PC-9 (cell line): ENCODE measurements at regions not wholly inside any gene's neighbourhood (a gene's known extent, or its start where the extent isn't known, plus 50 kb on each side); places are given as distances from the start of the nearest gene placed in this dataset.

Experiments used
- BruUV-seq: library from RNA; stranded (reverse); fragments of 400-500 nt; replicated peaks from 2 replicates; lab custom pipeline; 2021; lab: Mats Ljungman, UMichigan
- CTCF ChIA-PET: fragments of 300-600 bp; sonication (Branson Sonifier 250); formaldehyde crosslinking; loops from one replicate; lab custom pipeline; 2022; ENCODE audit warnings: antibody characterized with exemption; lab: Charles Lee
- POLR2A ChIA-PET: fragments of 300-600 bp; sonication (Branson Sonifier 250); formaldehyde crosslinking; loops from one replicate; lab custom pipeline; 2022; ENCODE audit warnings: antibody characterized with exemption; ENCODE audit not compliant: unreplicated experiment; lab: Charles Lee
- DNase-seq, 2 experiments: peaks; one replicate each; pipeline versions ENCODE4 v3.0.0 to v3.0.0-alpha.2; 2015 to 2022; ENCODE audit warnings: mixed read lengths in 1 of 2
- H2AFZ ChIP-seq: fragments of 200-600 bp; sonication (generic); 2 replicates; pipeline ENCODE4 v1.8.1; 2017; ENCODE audit warnings: antibody characterized with exemption
- H3F3A ChIP-seq: fragments of 200-600 bp; sonication (generic); 2 replicates; pipeline ENCODE4 v1.8.1; 2017; ENCODE audit warnings: antibody characterized with exemption, mild to moderate bottlenecking, low read depth; ENCODE audit not compliant: insufficient read depth
- H3K27ac ChIP-seq: fragments of 200-600 bp; sonication (generic); 2 replicates; pipeline ENCODE4 v1.6.1; 2016; ENCODE audit warnings: mixed run types
- H3K27me3 ChIP-seq: fragments of 200-600 bp; sonication (generic); 2 replicates; pipeline ENCODE4 v1.6.1; 2016; ENCODE audit warnings: low read depth, mixed run types; ENCODE audit not compliant: insufficient read depth
- H3K36me3 ChIP-seq: fragments of 200-600 bp; sonication (generic); 2 replicates; pipeline ENCODE4 v1.6.1; 2016; ENCODE audit warnings: low read depth, mixed run types
- H3K4me1 ChIP-seq: fragments of 200-600 bp; sonication (generic); replicated peaks from 2 replicates; pipeline ENCODE4 v1.6.1; 2016; ENCODE audit warnings: mixed run types; ENCODE audit not compliant: insufficient read depth
- H3K4me2 ChIP-seq: fragments of 200-600 bp; sonication (generic); 2 replicates; pipeline ENCODE4 v1.6.1; 2017; ENCODE audit warnings: mixed run types
- H3K4me3 ChIP-seq: fragments of 200-600 bp; sonication (generic); 2 replicates; pipeline ENCODE4 v1.6.1; 2016; ENCODE audit warnings: mixed run types
- H3K79me2 ChIP-seq: fragments of 200-600 bp; sonication (generic); 2 replicates; pipeline ENCODE4 v1.6.1; 2017; ENCODE audit warnings: low read depth, mixed run types
- H3K9me2 ChIP-seq: fragments of 200-600 bp; sonication (generic); 2 replicates; pipeline ENCODE4 v1.8.1; 2017; ENCODE audit warnings: mild to moderate bottlenecking; ENCODE audit not compliant: insufficient read depth
- H3K9me3 ChIP-seq: fragments of 200-600 bp; sonication (generic); 2 replicates; pipeline ENCODE4 v1.8.1; 2016; ENCODE audit warnings: low read depth; ENCODE audit not compliant: insufficient read depth
- H4K20me1 ChIP-seq: fragments of 200-600 bp; sonication (generic); 2 replicates; pipeline ENCODE4 v1.8.1; 2017; ENCODE audit not compliant: insufficient read depth
- EZH2 ChIP-seq: fragments of 200-600 bp; sonication (generic); IDR thresholded peaks from 2 replicates; pipeline ENCODE4 v1.8.0; 2017; ENCODE audit warnings: antibody characterized with exemption, low read depth
- intact Hi-C: fragments of 100-400 bp; cut with micrococcal nuclease; formaldehyde crosslinking; loops from one replicate; pipeline ENCODE4 v1.10.0; 2022; ENCODE audit not compliant: unreplicated experiment
- TF ChIP-seq, protein P1 (sequence below): fragments of 200-600 bp; sonication (generic); conservative IDR thresholded peaks from 2 replicates; pipeline ENCODE4 v1.6.1; 2017; ENCODE audit warnings: mixed run types, antibody characterized with exemption, mild to moderate bottlenecking, moderate library complexity

DNA sequence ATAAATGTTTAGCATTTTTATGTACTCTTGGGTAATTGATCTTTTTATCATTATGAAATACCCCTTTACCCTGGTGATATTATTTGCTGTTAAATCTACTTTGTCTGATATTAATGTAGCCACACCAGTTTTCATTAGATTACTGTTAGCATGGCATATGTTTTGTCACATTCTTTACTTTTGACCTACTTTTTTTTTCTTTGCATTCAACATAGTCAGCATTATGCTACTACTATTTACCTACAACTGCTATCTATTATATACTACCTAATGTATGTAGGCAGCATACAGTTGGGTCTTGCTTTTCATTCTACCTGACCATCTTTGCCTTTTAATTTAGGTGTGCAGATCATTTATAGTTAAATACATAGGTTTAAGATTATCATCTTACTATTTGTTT is 1429.6 kb upstream of the ALCAM start:
- Histone ChIP-seq H3K27ac (no peak overlapping the region), H3K36me3 (no peaks in the 10 kb centered on the region), H3K79me2 (no peaks in the 10 kb centered on the region), H3K4me1 (no peaks in the 10 kb centered on the region), H3K9me3 (no peaks in the 10 kb centered on the region), H3K9me2 (no peaks in the 10 kb centered on the region), H3F3A (no peaks in the 10 kb centered on the region), H3K4me2 (no peak overlapping the region), H3K27me3 (no peaks in the 10 kb centered on the region), H3K4me3 (no peak overlapping the region), H4K20me1 (no peaks in the 10 kb centered on the region), H2AFZ (no peak overlapping the region)
- no peak for DNase-seq
- no TSS peak for BruUV-seq
- TF ChIP-seq, protein P1, sequence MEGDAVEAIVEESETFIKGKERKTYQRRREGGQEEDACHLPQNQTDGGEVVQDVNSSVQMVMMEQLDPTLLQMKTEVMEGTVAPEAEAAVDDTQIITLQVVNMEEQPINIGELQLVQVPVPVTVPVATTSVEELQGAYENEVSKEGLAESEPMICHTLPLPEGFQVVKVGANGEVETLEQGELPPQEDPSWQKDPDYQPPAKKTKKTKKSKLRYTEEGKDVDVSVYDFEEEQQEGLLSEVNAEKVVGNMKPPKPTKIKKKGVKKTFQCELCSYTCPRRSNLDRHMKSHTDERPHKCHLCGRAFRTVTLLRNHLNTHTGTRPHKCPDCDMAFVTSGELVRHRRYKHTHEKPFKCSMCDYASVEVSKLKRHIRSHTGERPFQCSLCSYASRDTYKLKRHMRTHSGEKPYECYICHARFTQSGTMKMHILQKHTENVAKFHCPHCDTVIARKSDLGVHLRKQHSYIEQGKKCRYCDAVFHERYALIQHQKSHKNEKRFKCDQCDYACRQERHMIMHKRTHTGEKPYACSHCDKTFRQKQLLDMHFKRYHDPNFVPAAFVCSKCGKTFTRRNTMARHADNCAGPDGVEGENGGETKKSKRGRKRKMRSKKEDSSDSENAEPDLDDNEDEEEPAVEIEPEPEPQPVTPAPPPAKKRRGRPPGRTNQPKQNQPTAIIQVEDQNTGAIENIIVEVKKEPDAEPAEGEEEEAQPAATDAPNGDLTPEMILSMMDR, result no peak
- TF ChIP-seq EZH2, result no peak
- intact Hi-C loops, result no loop called here
- ChIA-PET POLR2A (no interaction called here), CTCF (no interaction called here)

DNA sequence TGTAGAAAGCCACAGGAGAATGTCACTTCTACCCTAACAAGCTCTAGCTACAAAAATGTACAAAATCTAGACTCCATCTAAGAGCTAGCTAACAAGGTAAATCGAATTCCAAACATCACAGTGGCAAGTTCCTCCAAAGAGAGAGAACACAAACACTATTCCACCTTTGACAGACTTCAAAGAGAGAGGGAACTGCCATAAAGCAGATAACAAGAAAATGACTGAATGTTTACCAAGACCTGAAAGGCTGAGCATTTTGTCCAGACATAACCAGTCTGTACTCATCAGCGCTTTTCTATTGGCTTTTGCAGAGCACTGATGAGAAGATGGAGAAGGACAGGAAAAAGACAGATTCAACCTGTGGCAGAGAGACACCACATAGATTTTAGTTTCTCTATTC is 1419.6 kb upstream of the ALCAM start:
- CTCF ChIA-PET, result interaction anchor here (0.7 kb wide), 1 partner anchor 1571 kb away, joined by 3 read pairs; no protein-coding TSS in a partner anchor
- TF ChIP-seq EZH2, result no peak
- TF ChIP-seq, protein P1, result no peak
- BruUV-seq, result no TSS peak
- H3K79me2 ChIP-seq, result no peaks in the 10 kb centered on the region
- no peaks in the 10 kb centered on the region for H3K36me3 ChIP-seq
- no peaks in the 10 kb centered on the region for H3K9me3 ChIP-seq
- no peaks in the 10 kb centered on the region for H3F3A ChIP-seq
- POLR2A ChIA-PET, result interaction anchor here (0.6 kb wide), 1 partner anchor 931 kb away, joined by 3 read pairs; no protein-coding TSS in a partner anchor
- H3K27ac ChIP-seq, result no peak overlapping the region
- no peak overlapping the region for H3K4me2 ChIP-seq
- DNase-seq, result no peak
- intact Hi-C loops, result no loop called here
- no peaks in the 10 kb centered on the region for H3K9me2 ChIP-seq
- no peak overlapping the region for H3K4me3 ChIP-seq
- H3K4me1 ChIP-seq, result no peaks in the 10 kb centered on the region
- H4K20me1 ChIP-seq, result no peaks in the 10 kb centered on the region
- H3K27me3 ChIP-seq, result no peaks in the 10 kb centered on the region
- H2AFZ ChIP-seq, result no peak overlapping the region

DNA sequence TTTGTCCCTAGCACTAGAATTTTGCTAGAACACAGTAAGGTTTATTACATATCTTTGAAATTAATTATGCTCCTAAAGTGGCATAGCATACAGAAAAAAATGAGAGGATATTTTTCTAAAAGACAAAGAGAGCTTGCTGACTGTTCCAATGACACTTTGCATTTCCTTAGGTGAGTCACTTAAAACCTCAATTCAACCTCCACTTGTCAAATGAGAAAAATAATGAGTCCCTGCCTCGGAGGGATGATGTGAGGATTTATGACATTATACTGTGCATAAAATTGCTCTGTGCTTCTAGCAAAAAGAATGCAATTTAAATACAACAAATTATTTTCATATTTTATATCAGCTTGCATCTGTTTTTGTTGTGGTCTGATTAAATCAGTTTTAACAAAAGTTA is 1417.0 kb upstream of the ALCAM start:
- Histone ChIP-seq H3K9me2 (no peaks in the 10 kb centered on the region), H3K79me2 (no peaks in the 10 kb centered on the region), H3K9me3 (no peaks in the 10 kb centered on the region), H3K4me1 (no peaks in the 10 kb centered on the region), H3F3A (no peaks in the 10 kb centered on the region), H3K36me3 (no peaks in the 10 kb centered on the region), H2AFZ (no peak overlapping the region), H3K27ac (no peak overlapping the region), H3K4me2 (no peak overlapping the region), H3K4me3 (no peak overlapping the region), H4K20me1 (no peaks in the 10 kb centered on the region), H3K27me3 (no peaks in the 10 kb centered on the region)
- POLR2A ChIA-PET, result no interaction called here
- DNase-seq, result no peak
- TF ChIP-seq, protein P1, result no peak
- TF ChIP-seq EZH2, result no peak
- intact Hi-C loops, result no loop called here
- BruUV-seq, result no TSS peak
- CTCF ChIA-PET, result no interaction called here
